ENCODE measurements at regions not wholly inside any gene's neighbourhood (a gene's known extent, or its start where the extent isn't known, plus 50 kb on each side); places are given as distances from the start of the nearest gene placed in this dataset.
"Not testable (repeated sequence)": the region's sequence is repeated elsewhere in the genome, so short reads cannot be mapped to it uniquely, and the experiment has no call there.

- WGBS, 3 donors: 55 to 62% (median 60%) methylated on average over 19 of the region's 19 CpGs
- Histone ChIP-seq H3K27me3 (ENCODE audit: insufficient read depth in 3 of 3, low read length in 2 of 3) (peaks cover 0 to 13% (median 0%) of the 10 kb centered on the region in 3 donors), H3K36me3 (ENCODE audit: insufficient read depth in 1 of 2, low read depth in 1 of 2) (no peaks in the 10 kb centered on the region), H3K9me3 (no peaks in the 10 kb centered on the region), H3K27ac (no peak overlapping the region), H3K4me1 (no peaks in the 10 kb centered on the region), H3K4me3 (no peak overlapping the region)
- ATAC-seq (no peak), DNase-seq (no peak)
- intact Hi-C loops (cut with DNase I): no loop called here
- TF ChIP-seq, protein P1, sequence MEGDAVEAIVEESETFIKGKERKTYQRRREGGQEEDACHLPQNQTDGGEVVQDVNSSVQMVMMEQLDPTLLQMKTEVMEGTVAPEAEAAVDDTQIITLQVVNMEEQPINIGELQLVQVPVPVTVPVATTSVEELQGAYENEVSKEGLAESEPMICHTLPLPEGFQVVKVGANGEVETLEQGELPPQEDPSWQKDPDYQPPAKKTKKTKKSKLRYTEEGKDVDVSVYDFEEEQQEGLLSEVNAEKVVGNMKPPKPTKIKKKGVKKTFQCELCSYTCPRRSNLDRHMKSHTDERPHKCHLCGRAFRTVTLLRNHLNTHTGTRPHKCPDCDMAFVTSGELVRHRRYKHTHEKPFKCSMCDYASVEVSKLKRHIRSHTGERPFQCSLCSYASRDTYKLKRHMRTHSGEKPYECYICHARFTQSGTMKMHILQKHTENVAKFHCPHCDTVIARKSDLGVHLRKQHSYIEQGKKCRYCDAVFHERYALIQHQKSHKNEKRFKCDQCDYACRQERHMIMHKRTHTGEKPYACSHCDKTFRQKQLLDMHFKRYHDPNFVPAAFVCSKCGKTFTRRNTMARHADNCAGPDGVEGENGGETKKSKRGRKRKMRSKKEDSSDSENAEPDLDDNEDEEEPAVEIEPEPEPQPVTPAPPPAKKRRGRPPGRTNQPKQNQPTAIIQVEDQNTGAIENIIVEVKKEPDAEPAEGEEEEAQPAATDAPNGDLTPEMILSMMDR (IDR thresholded peaks at IDR 0.05): no peak
Observed at GRCh38 chr22:47872761-47873535, 1110.5 kb downstream of the TBC1D22A start.

GRCh38 chr22:47865626-47866025 lies 1103.2 kb downstream of the TBC1D22A start:
- intact Hi-C loops (cut with DNase I): no loop called here
- Histone ChIP-seq H3K4me3 (no peak overlapping the region), H3K27me3 (ENCODE audit: insufficient read depth in 3 of 3, low read length in 2 of 3) (no peaks in the 10 kb centered on the region), H3K9me3 (no peaks in the 10 kb centered on the region), H3K27ac (no peak overlapping the region), H3K36me3 (ENCODE audit: insufficient read depth in 1 of 2, low read depth in 1 of 2) (no peaks in the 10 kb centered on the region), H3K4me1 (no peaks in the 10 kb centered on the region)
- 79 to 81% (median 80%) methylated on average over 3 of the region's 3 CpGs for WGBS, 3 donors
- DNase-seq (no peak), ATAC-seq (no peak)
- TF ChIP-seq, protein P1 (IDR thresholded peaks at IDR 0.05): no peak

DNA sequence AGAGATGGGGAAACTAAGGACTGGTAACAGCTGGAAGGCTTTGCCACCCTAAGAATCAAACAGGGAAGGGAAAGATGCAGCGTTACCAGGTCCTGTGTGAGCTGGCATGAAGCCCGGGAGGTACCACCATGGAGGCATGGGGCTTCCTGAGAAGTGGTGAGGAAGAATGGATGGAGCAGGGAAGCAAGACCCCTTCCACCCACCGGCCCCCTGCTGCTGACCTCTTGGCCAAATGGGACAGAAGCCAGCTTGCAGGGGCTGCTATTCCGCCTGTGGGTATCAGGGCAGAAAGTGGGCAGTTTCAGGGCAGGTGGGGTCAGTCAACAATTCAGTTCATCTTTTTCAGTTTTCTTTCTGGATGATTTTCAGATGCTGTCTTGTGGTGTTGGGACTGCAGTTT lies 1099.9 kb downstream of the TBC1D22A start:
- TF ChIP-seq, protein P1 (IDR thresholded peaks at IDR 0.05): no peak
- WGBS, 3 donors: 79 to 82% (median 81%) methylated on average over 4 of the region's 4 CpGs
- Histone ChIP-seq H3K9me3 (no peaks in the 10 kb centered on the region), H3K4me1 (no peaks in the 10 kb centered on the region), H3K4me3 (no peak overlapping the region), H3K36me3 (ENCODE audit: insufficient read depth in 1 of 2, low read depth in 1 of 2) (no peaks in the 10 kb centered on the region), H3K27me3 (ENCODE audit: insufficient read depth in 3 of 3, low read length in 2 of 3) (no peaks in the 10 kb centered on the region), H3K27ac (no peak overlapping the region)
- DNase-seq: no peak
- intact Hi-C loops (cut with DNase I): no loop called here
- no peak for ATAC-seq

DNA sequence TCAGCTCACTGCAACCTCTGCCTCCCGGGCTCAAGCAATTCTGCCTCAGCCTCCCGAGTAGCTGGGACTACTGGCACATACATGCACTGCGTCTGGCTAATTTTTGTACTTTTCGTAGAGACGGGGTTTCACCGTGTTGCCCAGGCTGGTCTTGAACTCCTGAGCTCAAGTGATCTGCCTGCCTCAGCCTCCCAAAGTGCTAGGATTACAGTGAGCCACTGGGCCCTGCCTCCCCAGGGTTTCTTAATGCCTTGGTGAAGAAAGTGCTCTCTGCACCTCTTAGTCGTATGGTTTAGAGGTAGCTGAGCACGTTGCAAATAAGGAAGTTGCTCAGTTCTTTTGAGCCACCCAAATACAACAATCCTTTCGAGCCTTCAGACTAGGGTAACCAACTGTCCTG lies 1098.5 kb downstream of the TBC1D22A start:
- H3K27ac ChIP-seq; H3K9me3 ChIP-seq; ATAC-seq; DNase-seq; H3K4me1 ChIP-seq; intact Hi-C loops (cut with DNase I); H3K36me3 ChIP-seq (ENCODE audit: insufficient read depth in 1 of 2, low read depth in 1 of 2); H3K4me3 ChIP-seq; H3K27me3 ChIP-seq (ENCODE audit: insufficient read depth in 3 of 3, low read length in 2 of 3): not testable (repeated sequence)
- 82 to 85% (median 83%) methylated on average over 9 of the region's 9 CpGs for WGBS, 3 donors

DNA sequence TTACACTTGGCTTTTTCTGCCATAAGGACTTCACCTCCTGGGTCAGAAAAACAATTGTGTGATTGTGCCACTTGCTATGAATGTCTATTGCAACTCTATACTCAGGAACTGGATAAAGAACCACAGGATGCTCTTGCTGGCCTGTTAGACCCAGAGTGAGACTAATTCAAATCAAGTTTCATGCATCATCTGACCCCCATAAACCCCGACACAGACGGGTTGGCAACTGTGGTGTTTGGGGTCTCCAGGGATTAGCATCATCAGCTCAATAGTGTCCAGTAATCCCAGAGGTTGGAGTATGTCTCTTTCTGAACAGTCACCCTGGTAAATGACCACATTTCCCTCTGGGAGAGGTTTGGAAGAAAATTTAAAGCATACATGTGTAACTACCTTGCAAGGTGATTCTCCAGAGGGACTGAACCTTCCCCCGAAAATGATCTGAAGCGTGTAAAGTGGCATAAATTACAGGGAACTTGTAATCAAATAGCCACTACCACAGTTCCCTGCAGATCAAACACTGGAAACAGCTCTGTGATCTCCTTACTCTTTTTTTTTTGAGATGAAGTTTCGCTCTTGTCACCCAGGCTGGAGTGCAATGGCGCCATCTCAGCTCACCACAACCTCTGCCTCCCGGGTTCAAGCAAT lies 1097.6 kb downstream of the TBC1D22A start:
- no peak for ATAC-seq
- TF ChIP-seq, protein P1 (IDR thresholded peaks at IDR 0.05): no peak
- H3K36me3 ChIP-seq (ENCODE audit: insufficient read depth in 1 of 2, low read depth in 1 of 2): no peaks in the 10 kb centered on the region

More for the DNA sequence above, 1097.6 kb downstream of the TBC1D22A start:
- intact Hi-C loops (cut with DNase I): no loop called here
- DNase-seq: no peak
- no peaks in the 10 kb centered on the region for H3K4me1 ChIP-seq
- no peaks in the 10 kb centered on the region for H3K9me3 ChIP-seq
- WGBS, 3 donors: 41 to 44% (median 43%) methylated on average over 7 of the region's 7 CpGs
- H3K27ac ChIP-seq: no peak overlapping the region
- H3K4me3 ChIP-seq: no peak overlapping the region
- no peaks in the 10 kb centered on the region for H3K27me3 ChIP-seq (ENCODE audit: insufficient read depth in 3 of 3, low read length in 2 of 3)

Data from psoas muscle (tissue), 7 donors.